ENCODE measurements at regions not wholly inside any gene's neighbourhood (a gene's known extent, or its start where the extent isn't known, plus 50 kb on each side); places are given as distances from the start of the nearest gene placed in this dataset.

DNA sequence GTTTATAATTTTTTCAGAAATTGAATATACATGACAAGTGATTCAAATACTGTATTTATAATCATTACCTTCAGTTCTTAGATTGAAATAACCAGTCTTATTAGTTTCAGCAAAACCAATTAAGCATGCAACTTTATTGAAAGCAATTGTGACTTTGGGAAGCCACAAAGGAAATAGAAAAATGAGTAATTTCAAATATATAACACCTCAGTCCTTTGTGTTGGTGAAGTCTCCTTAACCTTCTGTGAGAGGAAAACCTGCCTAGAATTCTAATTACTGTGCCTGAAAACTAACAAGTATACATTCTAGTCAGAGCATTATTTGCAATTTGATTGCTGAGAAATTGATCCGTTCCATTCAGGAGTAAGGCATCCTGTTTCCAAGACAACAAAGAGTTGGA is 95.8 kb downstream of the S1PR1 start:
- TF ChIP-seq, protein P1, sequence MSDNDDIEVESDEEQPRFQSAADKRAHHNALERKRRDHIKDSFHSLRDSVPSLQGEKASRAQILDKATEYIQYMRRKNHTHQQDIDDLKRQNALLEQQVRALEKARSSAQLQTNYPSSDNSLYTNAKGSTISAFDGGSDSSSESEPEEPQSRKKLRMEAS (IDR thresholded peaks at IDR 0.05) = no peak
- TF ChIP-seq YY1 (IDR thresholded peaks at IDR 0.05; ENCODE audit: low read depth) (no peak), EP300 (IDR thresholded peaks at IDR 0.05; ENCODE audit: borderline replicate concordance) (no peak)

Data from Ishikawa (cell line).